Neutrophil (primary cell): ENCODE measurements at regions not wholly inside any gene's neighbourhood (a gene's known extent, or its start where the extent isn't known, plus 50 kb on each side); places are given as distances from the start of the nearest gene placed in this dataset.

Source experiments
- H3K27ac ChIP-seq: fragments of 200-600 bp; sonication (generic); 2 replicates; pipeline ENCODE4 v1.5.1; 2016; ENCODE audit warnings: mild to moderate bottlenecking, moderate library complexity
- H3K27me3 ChIP-seq: fragments of 200-600 bp; sonication (generic); 2 replicates; pipeline ENCODE4 v1.6.0; 2016; ENCODE audit warnings: mild to moderate bottlenecking
- H3K36me3 ChIP-seq: fragments of 200-600 bp; sonication (generic); 2 replicates; pipeline ENCODE4 v1.5.1; 2017
- H3K4me1 ChIP-seq, 2 experiments: fragments of 200-600 bp in 1 of 2; sonication (generic) in 1 of 2; 1 replicate in 1 of 2; 2 replicates in 1 of 2; pipeline versions ENCODE4 v1.5.1 to v1.6.1; 2013 to 2016; ENCODE audit warnings: low read depth in 1 of 2, low read length in 1 of 2, mild to moderate bottlenecking in 1 of 2, moderate library complexity in 1 of 2; ENCODE audit not compliant: control insufficient read depth in 1 of 2, insufficient read depth in 1 of 2
- H3K4me3 ChIP-seq, 2 experiments: fragments of 200-600 bp in 1 of 2; sonication (generic) in 1 of 2; 1 replicate in 1 of 2; 2 replicates in 1 of 2; pipeline ENCODE4 v1.5.1; 2013 to 2016; ENCODE audit warnings: low read depth in 1 of 2, low read length in 1 of 2, mild to moderate bottlenecking in 1 of 2, moderate library complexity in 1 of 2
- H3K9me3 ChIP-seq: fragments of 200-600 bp; sonication (generic); 2 replicates; pipeline ENCODE4 v1.5.1; 2016
- TF ChIP-seq, protein P1 (sequence below): fragments of 200-600 bp; sonication (generic); IDR thresholded peaks from 2 replicates; pipeline ENCODE4 v1.5.1; 2016; ENCODE audit warnings: antibody characterized with exemption

- no peaks in the 10 kb centered on the region for H3K4me1 ChIP-seq
- H3K27me3 ChIP-seq: no peaks in the 10 kb centered on the region
- no peak overlapping the region for H3K27ac ChIP-seq
- TF ChIP-seq, protein P1, sequence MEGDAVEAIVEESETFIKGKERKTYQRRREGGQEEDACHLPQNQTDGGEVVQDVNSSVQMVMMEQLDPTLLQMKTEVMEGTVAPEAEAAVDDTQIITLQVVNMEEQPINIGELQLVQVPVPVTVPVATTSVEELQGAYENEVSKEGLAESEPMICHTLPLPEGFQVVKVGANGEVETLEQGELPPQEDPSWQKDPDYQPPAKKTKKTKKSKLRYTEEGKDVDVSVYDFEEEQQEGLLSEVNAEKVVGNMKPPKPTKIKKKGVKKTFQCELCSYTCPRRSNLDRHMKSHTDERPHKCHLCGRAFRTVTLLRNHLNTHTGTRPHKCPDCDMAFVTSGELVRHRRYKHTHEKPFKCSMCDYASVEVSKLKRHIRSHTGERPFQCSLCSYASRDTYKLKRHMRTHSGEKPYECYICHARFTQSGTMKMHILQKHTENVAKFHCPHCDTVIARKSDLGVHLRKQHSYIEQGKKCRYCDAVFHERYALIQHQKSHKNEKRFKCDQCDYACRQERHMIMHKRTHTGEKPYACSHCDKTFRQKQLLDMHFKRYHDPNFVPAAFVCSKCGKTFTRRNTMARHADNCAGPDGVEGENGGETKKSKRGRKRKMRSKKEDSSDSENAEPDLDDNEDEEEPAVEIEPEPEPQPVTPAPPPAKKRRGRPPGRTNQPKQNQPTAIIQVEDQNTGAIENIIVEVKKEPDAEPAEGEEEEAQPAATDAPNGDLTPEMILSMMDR: no peak
- H3K36me3 ChIP-seq: no peaks in the 10 kb centered on the region
- no peaks in the 10 kb centered on the region for H3K9me3 ChIP-seq
- no peak overlapping the region for H3K4me3 ChIP-seq
These were observed 862.2 kb downstream of the TRAM1L1 start for GRCh38 chr4:116223040-116223732.

- H3K27ac ChIP-seq: no peak overlapping the region
- no peaks in the 10 kb centered on the region for H3K27me3 ChIP-seq
- H3K9me3 ChIP-seq: no peaks in the 10 kb centered on the region
- H3K4me3 ChIP-seq: no peak overlapping the region
- H3K36me3 ChIP-seq: no peaks in the 10 kb centered on the region
- H3K4me1 ChIP-seq: no peaks in the 10 kb centered on the region
- TF ChIP-seq, protein P1: no peak
These were observed 867.6 kb downstream of the TRAM1L1 start for GRCh38 chr4:116217781-116218180.

GRCh38 chr4:116215622-116216021 lies 869.8 kb downstream of the TRAM1L1 start:
- Histone ChIP-seq H3K36me3 (no peaks in the 10 kb centered on the region), H3K4me3 (no peak overlapping the region), H3K9me3 (no peaks in the 10 kb centered on the region), H3K27ac (no peak overlapping the region), H3K27me3 (no peaks in the 10 kb centered on the region), H3K4me1 (no peaks in the 10 kb centered on the region)
- TF ChIP-seq, protein P1: no peak

- H3K36me3 ChIP-seq: no peaks in the 10 kb centered on the region
- no peaks in the 10 kb centered on the region for H3K9me3 ChIP-seq
- TF ChIP-seq, protein P1: no peak
- no peak overlapping the region for H3K4me3 ChIP-seq
- H3K27me3 ChIP-seq: no peaks in the 10 kb centered on the region
- no peaks in the 10 kb centered on the region for H3K4me1 ChIP-seq
- H3K27ac ChIP-seq: no peak overlapping the region
These were observed 882.9 kb downstream of the TRAM1L1 start for GRCh38 chr4:116202524-116202923.

DNA sequence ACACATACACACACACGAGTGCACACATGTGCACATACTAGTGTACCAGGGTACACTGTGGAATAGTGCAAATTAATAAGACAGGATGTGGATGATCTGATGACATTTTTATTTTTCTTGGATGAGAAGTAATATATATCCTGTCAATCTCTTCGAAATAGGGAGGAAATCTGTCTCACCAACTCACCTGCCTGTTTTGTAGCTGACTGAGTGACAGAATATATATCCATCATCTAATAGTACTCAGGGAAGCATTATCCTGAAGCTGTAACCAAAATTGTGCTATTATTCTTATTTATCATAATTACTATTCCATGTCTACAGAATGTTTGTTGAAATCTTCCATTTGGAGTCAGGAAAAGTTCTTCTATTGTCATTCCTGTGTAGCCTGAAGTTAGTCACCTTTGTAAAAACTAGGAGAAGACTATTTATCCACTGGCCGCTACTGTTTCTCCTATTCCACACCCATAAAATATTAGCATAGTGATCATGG lies 888.0 kb downstream of the TRAM1L1 start:
- H3K27ac ChIP-seq: no peak overlapping the region
- H3K36me3 ChIP-seq: no peaks in the 10 kb centered on the region
- H3K4me3 ChIP-seq: no peak overlapping the region
- TF ChIP-seq, protein P1: no peak
- no peaks in the 10 kb centered on the region for H3K9me3 ChIP-seq
- no peaks in the 10 kb centered on the region for H3K4me1 ChIP-seq
- H3K27me3 ChIP-seq: no peaks in the 10 kb centered on the region
